Kidney epithelial cell (primary cell): ENCODE measurements at regions not wholly inside any gene's neighbourhood (a gene's known extent, or its start where the extent isn't known, plus 50 kb on each side); places are given as distances from the start of the nearest gene placed in this dataset.

ENCODE experiments used
- DNase-seq: peaks from one replicate; pipeline ENCODE4 v3.0.0-alpha.2; 2010; ENCODE audit warnings: low read depth
- H3K27me3 ChIP-seq: 2 replicates; pipeline ENCODE4 v1.6.0; 2011; ENCODE audit warnings: low read length; ENCODE audit not compliant: control insufficient read depth, insufficient read depth
- H3K36me3 ChIP-seq: 2 replicates; pipeline ENCODE4 v1.5.1; 2011; ENCODE audit warnings: low read length; ENCODE audit not compliant: control insufficient read depth, insufficient read depth
- H3K4me3 ChIP-seq: 2 replicates; pipeline ENCODE4 v1.5.1; 2011; ENCODE audit warnings: low read depth, mild to moderate bottlenecking, control low read depth, low read length
- TF ChIP-seq, protein P1 (sequence below): IDR thresholded peaks from 2 replicates; pipeline ENCODE4 v1.5.1; 2011; ENCODE audit warnings: mild to moderate bottlenecking, moderate library complexity, low read length, control low read depth, inconsistent platforms; ENCODE audit not compliant: insufficient read depth, poor library complexity, severe bottlenecking

DNA sequence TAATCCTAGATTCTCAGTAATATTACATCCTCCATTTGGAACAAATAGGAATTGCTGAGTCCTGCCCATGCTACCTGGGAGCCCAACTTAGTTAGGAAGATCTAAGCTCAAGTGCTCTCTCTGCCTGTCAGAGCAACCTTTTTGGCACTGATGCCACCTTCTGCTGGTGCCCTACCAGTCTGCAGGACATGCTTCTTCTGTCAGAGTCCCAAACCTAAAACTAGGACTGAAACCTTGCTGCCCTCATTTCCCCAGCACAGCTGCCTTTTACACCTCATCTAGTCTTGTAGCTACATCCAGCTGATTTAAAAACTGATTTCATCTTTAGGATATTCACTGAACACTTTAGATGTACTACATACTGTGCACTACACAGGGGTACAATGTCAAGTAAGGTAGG is 118.7 kb downstream of the LYPLAL1 start:
- TF ChIP-seq, protein P1, sequence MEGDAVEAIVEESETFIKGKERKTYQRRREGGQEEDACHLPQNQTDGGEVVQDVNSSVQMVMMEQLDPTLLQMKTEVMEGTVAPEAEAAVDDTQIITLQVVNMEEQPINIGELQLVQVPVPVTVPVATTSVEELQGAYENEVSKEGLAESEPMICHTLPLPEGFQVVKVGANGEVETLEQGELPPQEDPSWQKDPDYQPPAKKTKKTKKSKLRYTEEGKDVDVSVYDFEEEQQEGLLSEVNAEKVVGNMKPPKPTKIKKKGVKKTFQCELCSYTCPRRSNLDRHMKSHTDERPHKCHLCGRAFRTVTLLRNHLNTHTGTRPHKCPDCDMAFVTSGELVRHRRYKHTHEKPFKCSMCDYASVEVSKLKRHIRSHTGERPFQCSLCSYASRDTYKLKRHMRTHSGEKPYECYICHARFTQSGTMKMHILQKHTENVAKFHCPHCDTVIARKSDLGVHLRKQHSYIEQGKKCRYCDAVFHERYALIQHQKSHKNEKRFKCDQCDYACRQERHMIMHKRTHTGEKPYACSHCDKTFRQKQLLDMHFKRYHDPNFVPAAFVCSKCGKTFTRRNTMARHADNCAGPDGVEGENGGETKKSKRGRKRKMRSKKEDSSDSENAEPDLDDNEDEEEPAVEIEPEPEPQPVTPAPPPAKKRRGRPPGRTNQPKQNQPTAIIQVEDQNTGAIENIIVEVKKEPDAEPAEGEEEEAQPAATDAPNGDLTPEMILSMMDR = no peak
- no peaks in the 10 kb centered on the region for H3K36me3 ChIP-seq
- no peak for DNase-seq
- no peak overlapping the region for H3K4me3 ChIP-seq
- no peaks in the 10 kb centered on the region for H3K27me3 ChIP-seq

DNA sequence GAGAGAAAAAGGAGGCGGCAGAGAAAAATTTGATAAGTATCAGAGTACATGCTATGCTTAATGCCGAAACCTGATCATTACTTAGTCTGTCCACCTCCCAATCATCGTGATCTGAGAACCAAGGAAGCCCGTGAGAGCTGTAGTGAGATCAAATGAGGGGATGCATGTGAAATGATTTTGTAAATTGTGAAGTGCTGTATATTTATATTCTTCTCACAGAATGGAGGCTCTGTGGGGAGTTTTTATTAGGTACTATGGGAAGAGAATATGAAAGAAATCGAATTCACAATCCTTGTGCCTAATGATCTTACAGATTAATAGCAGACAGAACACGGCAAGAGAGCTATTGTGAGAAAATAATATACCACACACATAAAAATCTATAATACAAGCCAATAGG is 115.5 kb downstream of the LYPLAL1 start:
- TF ChIP-seq, protein P1 = no peak
- no peak for DNase-seq
- Histone ChIP-seq H3K27me3 (no peaks in the 10 kb centered on the region), H3K4me3 (no peak overlapping the region), H3K36me3 (no peaks in the 10 kb centered on the region)

DNA sequence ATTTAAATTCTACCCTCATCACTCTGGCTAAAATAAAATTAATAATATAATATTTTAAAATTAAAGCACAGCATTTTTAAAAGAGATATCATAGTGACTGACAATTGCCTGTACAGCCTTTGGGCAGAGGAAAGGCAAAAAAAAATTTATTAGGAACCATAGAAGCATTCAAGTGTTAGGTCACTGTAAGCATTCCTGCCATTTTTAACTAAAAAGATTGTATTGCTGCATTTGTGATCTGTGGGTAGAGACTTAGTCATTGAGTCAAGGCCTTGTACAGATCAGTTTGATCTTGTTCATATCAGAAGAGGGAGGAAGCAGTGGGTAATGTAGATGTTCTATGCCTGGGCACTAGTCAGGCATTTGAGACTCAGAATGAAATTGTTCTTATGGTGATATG is 109.9 kb downstream of the LYPLAL1 start:
- no peak overlapping the region for H3K4me3 ChIP-seq
- no peak for DNase-seq
- no peaks in the 10 kb centered on the region for H3K36me3 ChIP-seq
- H3K27me3 ChIP-seq = no peaks in the 10 kb centered on the region
- TF ChIP-seq, protein P1 = no peak

DNA sequence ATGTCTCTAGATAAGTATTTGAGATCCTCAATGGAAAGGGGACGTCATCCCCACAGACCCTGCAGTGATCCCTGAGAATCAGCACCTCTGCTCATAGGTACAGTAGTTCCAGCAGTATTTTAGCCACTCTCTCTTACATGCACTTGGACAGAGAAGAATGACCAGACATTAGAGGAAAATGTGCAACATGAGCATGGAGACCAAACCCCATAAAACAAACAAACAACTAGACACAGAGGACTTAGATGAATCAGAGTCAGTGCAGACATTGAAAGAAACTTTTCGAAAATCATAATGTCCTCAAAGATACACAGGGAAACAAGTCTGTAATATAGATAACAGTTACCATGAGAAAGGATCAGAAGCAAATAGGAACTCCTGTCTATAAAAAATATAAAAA is 108.2 kb downstream of the LYPLAL1 start:
- H3K27me3 ChIP-seq = no peaks in the 10 kb centered on the region
- no peaks in the 10 kb centered on the region for H3K36me3 ChIP-seq
- no peak for DNase-seq
- no peak overlapping the region for H3K4me3 ChIP-seq
- TF ChIP-seq, protein P1 = no peak

DNA sequence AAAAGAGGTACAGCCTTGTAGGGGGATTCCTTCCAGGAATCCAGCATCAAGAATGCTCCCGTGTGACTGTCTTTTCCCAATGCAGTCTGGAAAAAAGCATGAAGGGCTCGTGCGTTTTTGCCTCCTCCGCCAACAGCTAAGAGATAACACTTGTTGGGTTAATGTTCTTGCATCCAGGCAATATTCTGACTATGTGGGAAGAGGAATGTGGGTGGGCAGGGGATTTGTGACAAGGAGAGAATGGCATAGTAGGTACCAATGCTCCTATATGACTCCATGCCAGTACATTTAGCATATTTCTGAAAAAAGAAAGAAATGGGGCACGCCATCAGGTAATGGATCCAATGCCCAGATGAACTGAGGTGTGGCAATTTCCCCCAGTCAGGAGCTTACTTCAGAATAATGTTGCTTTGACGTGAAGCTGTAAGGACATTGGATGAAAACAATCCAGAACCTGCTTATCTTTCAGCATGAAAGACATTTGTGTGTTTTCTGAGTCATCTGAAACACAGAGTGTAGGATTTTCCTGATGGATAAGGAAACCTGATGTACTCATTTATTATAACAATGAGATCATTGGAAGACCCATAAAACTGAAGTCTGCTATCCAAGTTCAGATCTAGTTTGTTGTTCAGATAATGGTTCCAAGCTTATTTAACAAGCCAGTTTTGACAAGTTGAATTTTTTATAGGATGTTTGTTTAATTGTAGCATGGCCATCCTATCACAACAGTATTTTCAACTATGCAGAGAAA is 105.5 kb downstream of the LYPLAL1 start:
- no peak for DNase-seq
- Histone ChIP-seq H3K27me3 (no peaks in the 10 kb centered on the region), H3K36me3 (no peaks in the 10 kb centered on the region), H3K4me3 (no peak overlapping the region)
- TF ChIP-seq, protein P1 = no peak

DNA sequence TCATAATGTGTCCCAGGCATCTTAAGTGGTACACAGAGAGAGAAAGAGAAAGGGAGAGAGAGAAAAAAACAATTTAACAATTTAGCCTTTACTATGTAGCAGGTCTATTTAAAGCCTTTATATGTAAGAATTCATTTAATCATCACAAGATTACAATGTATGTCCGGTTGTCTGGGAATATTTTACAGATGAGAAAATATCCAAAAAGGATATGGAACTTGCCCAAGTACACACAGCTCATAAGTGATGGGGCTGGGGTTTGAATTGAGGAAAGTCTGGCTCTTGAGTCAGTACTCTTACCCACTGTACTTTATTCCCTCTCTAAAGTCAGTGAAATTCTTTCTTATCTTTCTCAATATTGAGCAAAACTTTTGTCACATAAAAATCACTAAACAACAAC is 104.6 kb downstream of the LYPLAL1 start:
- TF ChIP-seq, protein P1 = no peak
- H3K27me3 ChIP-seq = no peaks in the 10 kb centered on the region
- H3K36me3 ChIP-seq = no peaks in the 10 kb centered on the region
- no peak overlapping the region for H3K4me3 ChIP-seq
- no peak for DNase-seq
